GM12892 (cell line): ENCODE measurements at regions not wholly inside any gene's neighbourhood (a gene's known extent, or its start where the extent isn't known, plus 50 kb on each side); places are given as distances from the start of the nearest gene placed in this dataset.

Experiments used
- POLR2A ChIP-seq: IDR thresholded peaks from 2 replicates; pipeline ENCODE4 v1.6.1; 2011; ENCODE audit warnings: low read depth, low read length, control low read depth
- POLR2AphosphoS5 ChIP-seq: IDR thresholded peaks from 2 replicates; pipeline ENCODE4 v1.6.1; 2011; ENCODE audit warnings: low read depth, low read length, control low read depth
- TAF1 ChIP-seq: IDR thresholded peaks from 2 replicates; pipeline ENCODE4 v1.6.1; 2011; ENCODE audit warnings: low read depth, mild to moderate bottlenecking, control low read depth, low read length, borderline replicate concordance

- TF ChIP-seq TAF1 = no peak
- no peak for TF ChIP-seq POLR2A
- TF ChIP-seq POLR2AphosphoS5 = no peak
These were observed 74.8 kb upstream of the GSC start for GRCh38 chr14:94844593-94845152.
